CD4-positive, CD25-positive, alpha-beta regulatory T cell (primary cell): ENCODE measurements at regions not wholly inside any gene's neighbourhood (a gene's known extent, or its start where the extent isn't known, plus 50 kb on each side); places are given as distances from the start of the nearest gene placed in this dataset.

Experiments used
- ATAC-seq, 2 donors: fragments of 150-1000 bp; cut with Tn5 transposase; one replicate each; pipeline ENCODE4 v1.10.0; 2021; ENCODE audit warnings: low read depth in 2 of 2, moderate number of reproducible peaks in 2 of 2, moderate library complexity in 1 of 2
- DNase-seq, 3 donors: peaks; one replicate each; pipeline versions ENCODE4 v3.0.0 to v3.0.0-alpha.2; 2012 to 2022; ENCODE audit warnings: mixed read lengths in 1 of 3
- H3K27ac ChIP-seq: one replicate; pipeline ENCODE4 v1.7.0; 2013; ENCODE audit warnings: mild to moderate bottlenecking, low read length; ENCODE audit not compliant: insufficient read depth, poor library complexity, severe bottlenecking
- H3K27me3 ChIP-seq: one replicate; pipeline ENCODE4 v1.7.0; 2013; ENCODE audit warnings: low read length; ENCODE audit not compliant: control insufficient read depth, insufficient read depth
- H3K36me3 ChIP-seq: one replicate; pipeline ENCODE4 v1.7.0; 2013; ENCODE audit warnings: mild to moderate bottlenecking, low read length, moderate library complexity; ENCODE audit not compliant: control insufficient read depth, insufficient read depth
- H3K4me1 ChIP-seq: 2 replicates; pipeline ENCODE4 v1.7.0; 2013; ENCODE audit warnings: mild to moderate bottlenecking, low read length; ENCODE audit not compliant: insufficient read depth, control insufficient read depth, poor library complexity, severe bottlenecking
- H3K4me3 ChIP-seq: one replicate; pipeline ENCODE4 v1.7.0; 2013; ENCODE audit warnings: low read depth, mild to moderate bottlenecking, low read length, moderate library complexity
- H3K9me3 ChIP-seq, 2 experiments: 1 replicate in 1 of 2; 2 replicates in 1 of 2; pipeline ENCODE4 v1.7.0; 2013; ENCODE audit warnings: low read length in 2 of 2, mild to moderate bottlenecking in 1 of 2, moderate library complexity in 1 of 2; ENCODE audit not compliant: control insufficient read depth in 2 of 2
- H3K27ac Mint-ChIP-seq, 3 donors: one replicate each; pipeline ENCODE4 v1.8.0; 2020 to 2022; ENCODE audit warnings: mild to moderate bottlenecking in 3 of 3, mixed read lengths in 3 of 3, moderate library complexity in 2 of 3
- H3K27me3 Mint-ChIP-seq: one replicate; pipeline ENCODE4 v1.8.0; 2022; ENCODE audit warnings: mild to moderate bottlenecking, mixed read lengths
- H3K36me3 Mint-ChIP-seq: one replicate; pipeline ENCODE4 v1.8.0; 2020; ENCODE audit warnings: mixed read lengths
- H3K4me1 Mint-ChIP-seq, 4 donors: one replicate each; pipeline ENCODE4 v1.8.0; 2020 to 2022; ENCODE audit warnings: mixed read lengths in 4 of 4, mild to moderate bottlenecking in 1 of 4
- H3K4me3 Mint-ChIP-seq, 4 donors: one replicate each; pipeline ENCODE4 v1.8.0; 2020 to 2022; ENCODE audit warnings: mild to moderate bottlenecking in 4 of 4, mixed read lengths in 4 of 4, moderate library complexity in 3 of 4
- H3K9me3 Mint-ChIP-seq, 7 donors: one replicate each; pipeline ENCODE4 v1.8.0; 2020 to 2022; ENCODE audit warnings: mixed read lengths in 7 of 7, mild to moderate bottlenecking in 3 of 7, moderate library complexity in 2 of 7

- Histone ChIP-seq H3K4me1 (no peaks in the 10 kb centered on the region), H3K27me3 (no peaks in the 10 kb centered on the region), H3K36me3 (no peaks in the 10 kb centered on the region), H3K9me3 (no peaks in the 10 kb centered on the region), H3K4me3 (no peak overlapping the region), H3K27ac (no peak overlapping the region)
- Mint-ChIP-seq H3K9me3 (peaks cover 0 to 1% (median 0%) of the 10 kb centered on the region in 7 donors), H3K4me1 (no peaks in the 10 kb centered on the region), H3K4me3 (no peak overlapping the region), H3K27ac (no peak overlapping the region), H3K36me3 (no peaks in the 10 kb centered on the region), H3K27me3 (peaks cover 6% of the 10 kb centered on the region)
- no peak for ATAC-seq
- no peak for DNase-seq
These were observed 59.1 kb upstream of the GALNT9 start for GRCh38 chr12:132388379-132389015.

- H3K27me3 ChIP-seq, result peaks cover 4% of the 10 kb centered on the region
- H3K27me3 Mint-ChIP-seq, result peaks cover 6% of the 10 kb centered on the region
- H3K27ac Mint-ChIP-seq, result no peak overlapping the region
- no peak overlapping the region for H3K4me3 ChIP-seq
- H3K4me1 ChIP-seq, result no peaks in the 10 kb centered on the region
- peaks cover 0 to 1% (median 0%) of the 10 kb centered on the region in 7 donors for H3K9me3 Mint-ChIP-seq
- no peaks in the 10 kb centered on the region for H3K36me3 ChIP-seq
- no peak overlapping the region for H3K27ac ChIP-seq
- no peaks in the 10 kb centered on the region for H3K9me3 ChIP-seq
- H3K36me3 Mint-ChIP-seq, result no peaks in the 10 kb centered on the region
- no peak overlapping the region for H3K4me3 Mint-ChIP-seq
- H3K4me1 Mint-ChIP-seq, result no peaks in the 10 kb centered on the region
- ATAC-seq (no peak), DNase-seq (no peak)
These were observed 57.6 kb upstream of the GALNT9 start for GRCh38 chr12:132386926-132387497.

GRCh38 chr12:132385923-132386751 is 56.7 kb upstream of the GALNT9 start:
- no peaks in the 10 kb centered on the region for H3K4me1 Mint-ChIP-seq
- peaks cover 6% of the 10 kb centered on the region for H3K27me3 Mint-ChIP-seq
- Histone ChIP-seq H3K4me1 (no peaks in the 10 kb centered on the region), H3K27me3 (peaks cover 7% of the 10 kb centered on the region), H3K36me3 (no peaks in the 10 kb centered on the region), H3K4me3 (no peak overlapping the region), H3K27ac (no peak overlapping the region), H3K9me3 (no peaks in the 10 kb centered on the region)
- H3K27ac Mint-ChIP-seq, result no peak overlapping the region
- H3K4me3 Mint-ChIP-seq, result no peak overlapping the region
- no peaks in the 10 kb centered on the region for H3K36me3 Mint-ChIP-seq
- DNase-seq, result no peak
- peaks cover 0 to 1% (median 0%) of the 10 kb centered on the region in 7 donors for H3K9me3 Mint-ChIP-seq
- no peak for ATAC-seq

- Mint-ChIP-seq H3K4me1 (no peaks in the 10 kb centered on the region), H3K27ac (no peak overlapping the region), H3K36me3 (no peaks in the 10 kb centered on the region), H3K27me3 (peaks cover 6% of the 10 kb centered on the region), H3K9me3 (peaks cover 0 to 1% (median 0%) of the 10 kb centered on the region in 7 donors), H3K4me3 (no peak overlapping the region)
- H3K4me3 ChIP-seq, result no peak overlapping the region
- H3K27me3 ChIP-seq, result peaks cover 7% of the 10 kb centered on the region
- ATAC-seq (no peak), DNase-seq (no peak)
- no peak overlapping the region for H3K27ac ChIP-seq
- no peaks in the 10 kb centered on the region for H3K9me3 ChIP-seq
- no peaks in the 10 kb centered on the region for H3K36me3 ChIP-seq
- no peaks in the 10 kb centered on the region for H3K4me1 ChIP-seq
These were observed 55.8 kb upstream of the GALNT9 start for GRCh38 chr12:132384916-132385774.

- Mint-ChIP-seq H3K4me1 (no peaks in the 10 kb centered on the region), H3K36me3 (no peaks in the 10 kb centered on the region), H3K9me3 (peaks cover 0 to 1% (median 0%) of the 10 kb centered on the region in 7 donors), H3K27ac (no peak overlapping the region), H3K4me3 (no peak overlapping the region), H3K27me3 (peaks cover 13% of the 10 kb centered on the region)
- DNase-seq (no peak), ATAC-seq (no peak)
- no peak overlapping the region for H3K27ac ChIP-seq
- H3K4me3 ChIP-seq, result no peak overlapping the region
- H3K4me1 ChIP-seq, result no peaks in the 10 kb centered on the region
- no peaks in the 10 kb centered on the region for H3K9me3 ChIP-seq
- H3K36me3 ChIP-seq, result no peaks in the 10 kb centered on the region
- peaks cover 10% of the 10 kb centered on the region for H3K27me3 ChIP-seq
These were observed 51.3 kb upstream of the GALNT9 start for GRCh38 chr12:132380641-132381040.

- no peak for ATAC-seq
- no peak overlapping the region for H3K27ac Mint-ChIP-seq
These were observed 50.6 kb upstream of the GALNT9 start for GRCh38 chr12:132379996-132380395.

GRCh38 chr12:132379576-132379975 is 50.2 kb upstream of the GALNT9 start:
- no peaks in the 10 kb centered on the region for H3K4me1 ChIP-seq
- ATAC-seq, result no peak
- no peak overlapping the region for H3K27ac ChIP-seq
- no peak for DNase-seq
- no peak overlapping the region for H3K4me3 ChIP-seq
- H3K36me3 ChIP-seq, result no peaks in the 10 kb centered on the region
- peaks cover 13% of the 10 kb centered on the region for H3K27me3 Mint-ChIP-seq
- H3K9me3 ChIP-seq, result no peaks in the 10 kb centered on the region
- peaks cover 0 to 1% (median 0%) of the 10 kb centered on the region in 7 donors for H3K9me3 Mint-ChIP-seq
- H3K4me3 Mint-ChIP-seq, result no peak overlapping the region
- no peaks in the 10 kb centered on the region for H3K4me1 Mint-ChIP-seq
- no peaks in the 10 kb centered on the region for H3K36me3 Mint-ChIP-seq
- peaks cover 10% of the 10 kb centered on the region for H3K27me3 ChIP-seq
- no peak overlapping the region for H3K27ac Mint-ChIP-seq

More at GRCh38 chr12:132379996-132380395, 50.6 kb upstream of the GALNT9 start:
- H3K4me3 ChIP-seq, result no peak overlapping the region
- Mint-ChIP-seq H3K4me3 (no peak overlapping the region), H3K36me3 (no peaks in the 10 kb centered on the region), H3K4me1 (no peaks in the 10 kb centered on the region), H3K9me3 (peaks cover 0 to 1% (median 0%) of the 10 kb centered on the region in 7 donors), H3K27me3 (peaks cover 13% of the 10 kb centered on the region)
- H3K4me1 ChIP-seq, result no peaks in the 10 kb centered on the region
- no peak overlapping the region for H3K27ac ChIP-seq
- no peaks in the 10 kb centered on the region for H3K36me3 ChIP-seq
- peaks cover 10% of the 10 kb centered on the region for H3K27me3 ChIP-seq
- DNase-seq, result no peak
- H3K9me3 ChIP-seq, result no peaks in the 10 kb centered on the region
